Esophagus (tissue), 2 donors: ENCODE measurements at regions not wholly inside any gene's neighbourhood (a gene's known extent, or its start where the extent isn't known, plus 50 kb on each side); places are given as distances from the start of the nearest gene placed in this dataset.

Experiments used
- H3K27ac ChIP-seq, 2 donors: one replicate each; pipeline ENCODE4 v1.5.1; 2013; ENCODE audit warnings: low read depth in 2 of 2, mild to moderate bottlenecking in 2 of 2, inconsistent platforms in 1 of 2, low read length in 1 of 2, moderate library complexity in 1 of 2
- H3K27me3 ChIP-seq, 2 donors: one replicate each; pipeline ENCODE4 v1.6.1; 2013; ENCODE audit warnings: low read length in 2 of 2, control low read depth in 1 of 2, mild to moderate bottlenecking in 1 of 2; ENCODE audit not compliant: insufficient read depth in 2 of 2, control insufficient read depth in 1 of 2
- H3K36me3 ChIP-seq, 2 donors: one replicate each; pipeline ENCODE4 v1.6.1; 2013; ENCODE audit warnings: low read length in 1 of 2; ENCODE audit not compliant: control insufficient read depth in 2 of 2, insufficient read depth in 2 of 2
- H3K4me1 ChIP-seq, 2 donors: one replicate each; pipeline ENCODE4 v1.6.1; 2013; ENCODE audit warnings: low read length in 1 of 2; ENCODE audit not compliant: control insufficient read depth in 2 of 2, insufficient read depth in 2 of 2
- H3K4me3 ChIP-seq, 2 donors: one replicate each; pipeline ENCODE4 v1.5.1; 2013; ENCODE audit warnings: low read length in 2 of 2, mild to moderate bottlenecking in 2 of 2, low read depth in 1 of 2, moderate library complexity in 1 of 2
- H3K9me3 ChIP-seq, 2 donors: one replicate each; pipeline ENCODE4 v1.6.1; 2013; ENCODE audit warnings: mild to moderate bottlenecking in 2 of 2, low read depth in 1 of 2, low read length in 1 of 2, moderate library complexity in 1 of 2; ENCODE audit not compliant: control insufficient read depth in 2 of 2, insufficient read depth in 1 of 2
- WGBS, 2 donors: extraction: QIAGEN DNeasy Blood & Tissue Kit; methylation state at CpG; one replicate each; pipeline ENCODE4 v1.1.7; 2013; 5-methylcytosine and 5-hydroxymethylcytosine counted together
- donor health status: healthy with polysubstance abuse.
- donor health status: Bipolar disorder and iron deficiency.

- Histone ChIP-seq H3K27ac (no peak overlapping the region), H3K4me3 (no peak overlapping the region), H3K9me3 (peaks cover 0 to 4% of the 10 kb centered on the region in 2 donors), H3K27me3 (no peaks in the 10 kb centered on the region), H3K36me3 (no peaks in the 10 kb centered on the region), H3K4me1 (no peaks in the 10 kb centered on the region)
- 26 to 32% methylated on average over 3 of the region's 3 CpGs for WGBS, 2 donors
Measured at GRCh38 chr6:92864966-92865555, 554.3 kb downstream of the EPHA7 start.

GRCh38 chr6:92849636-92850035 is 569.7 kb downstream of the EPHA7 start:
- Histone ChIP-seq H3K27me3 (no peaks in the 10 kb centered on the region), H3K36me3 (no peaks in the 10 kb centered on the region), H3K4me1 (no peaks in the 10 kb centered on the region), H3K27ac (no peak overlapping the region), H3K9me3 (no peaks in the 10 kb centered on the region), H3K4me3 (no peak overlapping the region)
- 60 to 72% methylated on average over 3 of the region's 3 CpGs for WGBS, 2 donors

- no peak overlapping the region for H3K4me3 ChIP-seq
- H3K27ac ChIP-seq = no peak overlapping the region
- no peaks in the 10 kb centered on the region for H3K9me3 ChIP-seq
- H3K27me3 ChIP-seq = no peaks in the 10 kb centered on the region
- H3K36me3 ChIP-seq = no peaks in the 10 kb centered on the region
- no peaks in the 10 kb centered on the region for H3K4me1 ChIP-seq
Measured at GRCh38 chr6:92848901-92849300, 570.5 kb downstream of the EPHA7 start.

GRCh38 chr6:92848459-92848858 is 570.9 kb downstream of the EPHA7 start:
- Histone ChIP-seq H3K36me3 (no peaks in the 10 kb centered on the region), H3K9me3 (no peaks in the 10 kb centered on the region), H3K27me3 (no peaks in the 10 kb centered on the region), H3K27ac (no peak overlapping the region), H3K4me1 (no peaks in the 10 kb centered on the region), H3K4me3 (no peak overlapping the region)
- 84 to 85% methylated on average over 4 of the region's 4 CpGs for WGBS, 2 donors

- Histone ChIP-seq H3K4me1 (no peaks in the 10 kb centered on the region), H3K27ac (no peak overlapping the region), H3K4me3 (no peak overlapping the region), H3K27me3 (no peaks in the 10 kb centered on the region), H3K36me3 (no peaks in the 10 kb centered on the region), H3K9me3 (no peaks in the 10 kb centered on the region)
Measured at GRCh38 chr6:92847988-92848387, 571.4 kb downstream of the EPHA7 start.

GRCh38 chr6:92840246-92840930 is 579.0 kb downstream of the EPHA7 start:
- no peaks in the 10 kb centered on the region for H3K9me3 ChIP-seq
- no peaks in the 10 kb centered on the region for H3K36me3 ChIP-seq
- no peaks in the 10 kb centered on the region for H3K27me3 ChIP-seq
- 82 to 92% methylated on average over 4 of the region's 4 CpGs for WGBS, 2 donors
- no peak overlapping the region for H3K4me3 ChIP-seq
- H3K27ac ChIP-seq = no peak overlapping the region
- H3K4me1 ChIP-seq = no peaks in the 10 kb centered on the region

GRCh38 chr6:92828788-92829187 is 590.6 kb downstream of the EPHA7 start:
- Histone ChIP-seq H3K9me3 (no peaks in the 10 kb centered on the region), H3K36me3 (no peaks in the 10 kb centered on the region), H3K27me3 (no peaks in the 10 kb centered on the region), H3K4me1 (no peaks in the 10 kb centered on the region), H3K4me3 (no peak overlapping the region), H3K27ac (no peak overlapping the region)
- 91 to 98% methylated on average over 1 of the region's 1 CpG for WGBS, 2 donors

GRCh38 chr6:92827104-92827503 is 592.3 kb downstream of the EPHA7 start:
- Histone ChIP-seq H3K36me3 (no peaks in the 10 kb centered on the region), H3K9me3 (no peaks in the 10 kb centered on the region), H3K4me1 (no peaks in the 10 kb centered on the region), H3K4me3 (no peak overlapping the region), H3K27ac (no peak overlapping the region), H3K27me3 (no peaks in the 10 kb centered on the region)
- 57 to 67% methylated on average over 2 of the region's 2 CpGs for WGBS, 2 donors

- WGBS, 2 donors = 53 to 60% methylated on average over 5 of the region's 5 CpGs
- H3K4me3 ChIP-seq = no peak overlapping the region
- H3K27ac ChIP-seq = no peak overlapping the region
- H3K9me3 ChIP-seq = no peaks in the 10 kb centered on the region
- H3K4me1 ChIP-seq = no peaks in the 10 kb centered on the region
- no peaks in the 10 kb centered on the region for H3K36me3 ChIP-seq
- H3K27me3 ChIP-seq = no peaks in the 10 kb centered on the region
Measured at GRCh38 chr6:92826633-92827032, 592.7 kb downstream of the EPHA7 start.

- Histone ChIP-seq H3K36me3 (no peaks in the 10 kb centered on the region), H3K4me3 (no peak overlapping the region), H3K27me3 (no peaks in the 10 kb centered on the region), H3K27ac (no peak overlapping the region), H3K4me1 (no peaks in the 10 kb centered on the region), H3K9me3 (no peaks in the 10 kb centered on the region)
- WGBS, 2 donors = 32 to 34% methylated on average over 4 of the region's 4 CpGs
Measured at GRCh38 chr6:92822222-92822621, 597.1 kb downstream of the EPHA7 start.
